CD14-positive monocyte (primary cell): ENCODE measurements at regions not wholly inside any gene's neighbourhood (a gene's known extent, or its start where the extent isn't known, plus 50 kb on each side); places are given as distances from the start of the nearest gene placed in this dataset.

Experiments
- DNase-seq, 3 donors: peaks; one replicate each; pipeline ENCODE4 v3.0.0-alpha.2; 2011 to 2022
- H2AFZ ChIP-seq: 2 replicates; pipeline ENCODE4 v1.6.0; 2012; ENCODE audit warnings: mild to moderate bottlenecking, low read depth, low read length, inconsistent platforms; ENCODE audit not compliant: insufficient read depth, poor library complexity, severe bottlenecking
- H3K27ac ChIP-seq, 2 donors: 1 replicate in 1 of 2; 2 replicates in 1 of 2; pipeline ENCODE4 v1.5.1; 2012 to 2013; ENCODE audit warnings: low read length in 2 of 2, control low read depth in 1 of 2, inconsistent platforms in 1 of 2, low read depth in 1 of 2, mild to moderate bottlenecking in 1 of 2
- H3K27me3 ChIP-seq, 2 donors: one replicate each; pipeline versions ENCODE4 v1.6.0 to v1.6.1; 2011 to 2013; ENCODE audit warnings: low read length in 2 of 2; ENCODE audit not compliant: control insufficient read depth in 2 of 2, insufficient read depth in 2 of 2
- H3K36me3 ChIP-seq, 2 donors: replicated peaks in 1 of 2; 1 replicate in 1 of 2; 2 replicates in 1 of 2; pipeline versions ENCODE4 v1.5.1 to v1.6.1; 2012 to 2013; ENCODE audit warnings: low read length in 2 of 2, control low read depth in 1 of 2, inconsistent platforms in 1 of 2, mild to moderate bottlenecking in 1 of 2; ENCODE audit not compliant: insufficient read depth in 2 of 2, control insufficient read depth in 1 of 2
- H3K4me1 ChIP-seq, 2 donors: 1 replicate in 1 of 2; 2 replicates in 1 of 2; pipeline versions ENCODE4 v1.5.1 to v1.6.1; 2012 to 2013; ENCODE audit warnings: low read length in 2 of 2, control low read depth in 1 of 2, inconsistent platforms in 1 of 2, mild to moderate bottlenecking in 1 of 2, moderate library complexity in 1 of 2; ENCODE audit not compliant: insufficient read depth in 2 of 2, control insufficient read depth in 1 of 2
- H3K4me2 ChIP-seq: replicated peaks from 2 replicates; pipeline ENCODE3; 2012; ENCODE audit warnings: low read length, moderate library complexity, mild to moderate bottlenecking; ENCODE audit not compliant: poor library complexity, severe bottlenecking; ENCODE audit errors: extremely low read depth
- H3K4me3 ChIP-seq, 3 experiments: fragments of 200-600 bp in 1 of 3; sonication (generic) in 1 of 3; replicated peaks in 1 of 3; 1 replicate in 2 of 3; 2 replicates in 1 of 3; pipeline ENCODE4 v1.5.1; 2011 to 2013; ENCODE audit warnings: low read length in 3 of 3, mild to moderate bottlenecking in 3 of 3, control low read depth in 2 of 3, low read depth in 2 of 3, inconsistent platforms in 1 of 3, moderate library complexity in 1 of 3
- H3K79me2 ChIP-seq: 2 replicates; pipeline ENCODE4 v1.6.0; 2012; ENCODE audit warnings: mild to moderate bottlenecking, control low read depth, inconsistent platforms, low read length, moderate library complexity; ENCODE audit not compliant: insufficient read depth
- H3K9ac ChIP-seq: 2 replicates; pipeline ENCODE4 v1.6.0; 2017; ENCODE audit warnings: low read length, mild to moderate bottlenecking; ENCODE audit not compliant: insufficient read depth, poor library complexity, severe bottlenecking
- H3K9me3 ChIP-seq, 2 donors: replicated peaks in 1 of 2; 1 replicate in 1 of 2; 2 replicates in 1 of 2; pipeline versions ENCODE4 v1.5.1 to v1.6.1; 2012 to 2013; ENCODE audit warnings: low read length in 2 of 2, control low read depth in 1 of 2; ENCODE audit not compliant: control insufficient read depth in 1 of 2, insufficient read depth in 1 of 2
- H4K20me1 ChIP-seq: 2 replicates; pipeline ENCODE4 v1.6.0; 2012; ENCODE audit warnings: mild to moderate bottlenecking, low read length, control low read depth, moderate library complexity; ENCODE audit not compliant: insufficient read depth
- H3K27ac Mint-ChIP-seq, 7 donors: one replicate each; pipeline ENCODE4 v1.8.0; 2020; ENCODE audit warnings: mild to moderate bottlenecking in 7 of 7, mixed read lengths in 7 of 7, moderate library complexity in 6 of 7, inconsistent platforms in 2 of 7
- H3K27me3 Mint-ChIP-seq, 3 donors: one replicate each; pipeline ENCODE4 v1.8.0; 2021 to 2022; ENCODE audit warnings: low read depth in 3 of 3, mild to moderate bottlenecking in 3 of 3, mixed read lengths in 3 of 3, moderate library complexity in 3 of 3, inconsistent platforms in 1 of 3
- H3K36me3 Mint-ChIP-seq, 2 donors: one replicate each; pipeline ENCODE4 v1.8.0; 2020; ENCODE audit warnings: mixed read lengths in 2 of 2, inconsistent platforms in 1 of 2, mild to moderate bottlenecking in 1 of 2
- H3K4me1 Mint-ChIP-seq: one replicate; pipeline ENCODE4 v1.8.0; 2020; ENCODE audit warnings: mild to moderate bottlenecking, mixed read lengths
- H3K4me3 Mint-ChIP-seq, 2 donors: one replicate each; pipeline ENCODE4 v1.8.0; 2020; ENCODE audit warnings: mild to moderate bottlenecking in 2 of 2, mixed read lengths in 2 of 2, moderate library complexity in 1 of 2
- H3K9me3 Mint-ChIP-seq, 7 donors: one replicate each; pipeline ENCODE4 v1.8.0; 2020 to 2022; ENCODE audit warnings: mixed read lengths in 7 of 7, mild to moderate bottlenecking in 6 of 7, moderate library complexity in 6 of 7, inconsistent platforms in 2 of 7
- CTCF ChIP-seq: fragments of 200-600 bp; IDR thresholded peaks from one replicate; pipeline ENCODE4 v1.8.0; 2022; ENCODE audit warnings: antibody characterized with exemption, mild to moderate bottlenecking
- WGBS: methylation state at CpG from one replicate; pipeline ENCODE4 v1.1.5; 2013; ENCODE audit warnings: missing lambda C conversion rate; ENCODE audit not compliant: insufficient coverage; 5-methylcytosine and 5-hydroxymethylcytosine counted together
- intact Hi-C, 2 donors: fragments of 100-400 bp; cut with micrococcal nuclease; formaldehyde crosslinking; loops; one replicate each; pipeline versions ENCODE4 v1.15.0 to v1.15.1; 2023

GRCh38 chr12:131353376-131353775 lies 357.5 kb upstream of the SFSWAP start:
- no peak for DNase-seq
- H3K4me1 ChIP-seq, result no peaks in the 10 kb centered on the region
- no peaks in the 10 kb centered on the region for H4K20me1 ChIP-seq
- Mint-ChIP-seq H3K27me3 (peaks cover 0 to 3% (median 0%) of the 10 kb centered on the region in 3 donors), H3K9me3 (peaks cover 2 to 13% (median 6%) of the 10 kb centered on the region in 7 donors), H3K4me3 (no peak overlapping the region), H3K27ac (no peak overlapping the region), H3K36me3 (no peaks in the 10 kb centered on the region), H3K4me1 (peaks cover 9% of the 10 kb centered on the region)
- H3K79me2 ChIP-seq, result no peaks in the 10 kb centered on the region
- no peak overlapping the region for H3K4me3 ChIP-seq
- H3K36me3 ChIP-seq, result no peaks in the 10 kb centered on the region
- no peak for TF ChIP-seq CTCF
- no peaks in the 10 kb centered on the region for H3K27me3 ChIP-seq
- no peak overlapping the region for H3K4me2 ChIP-seq
- H3K9me3 ChIP-seq, result peaks cover 0 to 12% of the 10 kb centered on the region in 2 donors
- H3K27ac ChIP-seq, result no peak overlapping the region
- 100% methylated on average over 2 of the region's 2 CpGs for WGBS
- no peak overlapping the region for H3K9ac ChIP-seq
- intact Hi-C loops, result no loop called here
- no peak overlapping the region for H2AFZ ChIP-seq

GRCh38 chr12:131353826-131354225 lies 357.1 kb upstream of the SFSWAP start:
- 67% methylated on average over 1 of the region's 6 CpGs for WGBS
- Histone ChIP-seq H3K27me3 (no peaks in the 10 kb centered on the region), H3K9ac (no peak overlapping the region), H4K20me1 (no peaks in the 10 kb centered on the region), H2AFZ (no peak overlapping the region), H3K36me3 (no peaks in the 10 kb centered on the region), H3K4me3 (no peak overlapping the region), H3K79me2 (no peaks in the 10 kb centered on the region), H3K27ac (no peak overlapping the region), H3K9me3 (peaks cover 0 to 12% of the 10 kb centered on the region in 2 donors), H3K4me2 (no peak overlapping the region), H3K4me1 (no peaks in the 10 kb centered on the region)
- intact Hi-C loops, result no loop called here
- DNase-seq, result no peak
- TF ChIP-seq CTCF, result no peak
- peaks cover 2 to 13% (median 6%) of the 10 kb centered on the region in 7 donors for H3K9me3 Mint-ChIP-seq
- peaks cover 9% of the 10 kb centered on the region for H3K4me1 Mint-ChIP-seq
- no peaks in the 10 kb centered on the region for H3K27me3 Mint-ChIP-seq
- H3K36me3 Mint-ChIP-seq, result no peaks in the 10 kb centered on the region
- H3K4me3 Mint-ChIP-seq, result no peak overlapping the region
- no peak overlapping the region for H3K27ac Mint-ChIP-seq
